GM19467 (cell line): ENCODE measurements at regions not wholly inside any gene's neighbourhood (a gene's known extent, or its start where the extent isn't known, plus 50 kb on each side); places are given as distances from the start of the nearest gene placed in this dataset.
"Not testable (repeated sequence)": the region's sequence is repeated elsewhere in the genome, so short reads cannot be mapped to it uniquely, and the experiment has no call there.

Experiments
- ATAC-seq: cut with Tn5 transposase; IDR thresholded peaks from one replicate; pipeline ENCODE4 v1.9.1; 2021; ENCODE audit warnings: mild to moderate bottlenecking, moderate library complexity; ENCODE audit not compliant: unreplicated experiment

GRCh38 chr12:73460212-73460611, 1077.4 kb upstream of the ATXN7L3B start:
- no peak for ATAC-seq

- no peak for ATAC-seq
These were observed 1072.5 kb upstream of the ATXN7L3B start for GRCh38 chr12:73465106-73465505.

- no peak for ATAC-seq
These were observed 1051.4 kb upstream of the ATXN7L3B start for GRCh38 chr12:73486256-73486655.

- ATAC-seq: no peak
These were observed 1031.0 kb upstream of the ATXN7L3B start for GRCh38 chr12:73506611-73507010.

- no peak for ATAC-seq
These were observed 1023.0 kb upstream of the ATXN7L3B start for GRCh38 chr12:73514672-73515071.

GRCh38 chr12:73517859-73518258, 1019.8 kb upstream of the ATXN7L3B start:
- no peak for ATAC-seq

GRCh38 chr12:73529231-73529630, 1008.4 kb upstream of the ATXN7L3B start:
- no peak for ATAC-seq

GRCh38 chr12:73529954-73530353, 1007.7 kb upstream of the ATXN7L3B start:
- no peak for ATAC-seq

- ATAC-seq: no peak
These were observed 1005.9 kb upstream of the ATXN7L3B start for GRCh38 chr12:73531752-73532151.

GRCh38 chr12:73547421-73547820, 990.2 kb upstream of the ATXN7L3B start:
- ATAC-seq: no peak

- ATAC-seq: no peak
These were observed 952.5 kb upstream of the ATXN7L3B start for GRCh38 chr12:73585136-73585535.

- no peak for ATAC-seq
These were observed 948.4 kb upstream of the ATXN7L3B start for GRCh38 chr12:73589220-73589619.

- ATAC-seq: no peak
These were observed 939.0 kb upstream of the ATXN7L3B start for GRCh38 chr12:73598626-73599025.

GRCh38 chr12:73599268-73599667, 938.4 kb upstream of the ATXN7L3B start:
- no peak for ATAC-seq

- not testable (repeated sequence) for ATAC-seq
These were observed 931.7 kb upstream of the ATXN7L3B start for GRCh38 chr12:73605925-73606324.

- no peak for ATAC-seq
These were observed 925.1 kb upstream of the ATXN7L3B start for GRCh38 chr12:73612551-73612950.

GRCh38 chr12:73623421-73623820, 914.2 kb upstream of the ATXN7L3B start:
- ATAC-seq: no peak

GRCh38 chr12:73625226-73625625, 912.4 kb upstream of the ATXN7L3B start:
- ATAC-seq: no peak

GRCh38 chr12:73629171-73629570, 908.5 kb upstream of the ATXN7L3B start:
- ATAC-seq: no peak

- ATAC-seq: no peak
These were observed 907.5 kb upstream of the ATXN7L3B start for GRCh38 chr12:73629893-73630831.

- ATAC-seq: no peak
These were observed 905.4 kb upstream of the ATXN7L3B start for GRCh38 chr12:73632191-73632590.

- no peak for ATAC-seq
These were observed 905.0 kb upstream of the ATXN7L3B start for GRCh38 chr12:73632661-73633060.

- ATAC-seq: not testable (repeated sequence)
These were observed 898.2 kb upstream of the ATXN7L3B start for GRCh38 chr12:73639397-73639796.
